ELR (cell line): ENCODE measurements at regions not wholly inside any gene's neighbourhood (a gene's known extent, or its start where the extent isn't known, plus 50 kb on each side); places are given as distances from the start of the nearest gene placed in this dataset.

ENCODE experiments used
- DNase-seq: peaks from one replicate; pipeline ENCODE4 v3.0.0-alpha.2; 2015; ENCODE audit warnings: low read depth

GRCh38 chr22:49506010-49506400, 321.7 kb downstream of the BRD1 start:
- no peak for DNase-seq

GRCh38 chr22:49505337-49506009, 322.2 kb downstream of the BRD1 start:
- DNase-seq, result no peak

- no peak for DNase-seq
These were observed 323.7 kb downstream of the BRD1 start for GRCh38 chr22:49503896-49504521.

GRCh38 chr22:49503321-49503720, 324.4 kb downstream of the BRD1 start:
- no peak for DNase-seq

- no peak for DNase-seq
These were observed 325.4 kb downstream of the BRD1 start for GRCh38 chr22:49502126-49502826.

- DNase-seq, result no peak
These were observed 326.7 kb downstream of the BRD1 start for GRCh38 chr22:49500942-49501395.

GRCh38 chr22:49500076-49500460, 327.6 kb downstream of the BRD1 start:
- DNase-seq, result no peak

GRCh38 chr22:49499433-49500075, 328.1 kb downstream of the BRD1 start:
- no peak for DNase-seq

- no peak for DNase-seq
These were observed 330.4 kb downstream of the BRD1 start for GRCh38 chr22:49497266-49497665.

- no peak for DNase-seq
These were observed 333.1 kb downstream of the BRD1 start for GRCh38 chr22:49494555-49494954.

- DNase-seq, result no peak
These were observed 334.9 kb downstream of the BRD1 start for GRCh38 chr22:49492741-49493251.

GRCh38 chr22:49492308-49492707, 335.4 kb downstream of the BRD1 start:
- DNase-seq, result no peak

- no peak for DNase-seq
These were observed 335.9 kb downstream of the BRD1 start for GRCh38 chr22:49491726-49492125.

- DNase-seq, result no peak
These were observed 336.4 kb downstream of the BRD1 start for GRCh38 chr22:49491221-49491635.

- no peak for DNase-seq
These were observed 337.0 kb downstream of the BRD1 start for GRCh38 chr22:49490692-49491091.

- no peak for DNase-seq
These were observed 337.9 kb downstream of the BRD1 start for GRCh38 chr22:49489821-49490220.

- DNase-seq, result no peak
These were observed 338.7 kb downstream of the BRD1 start for GRCh38 chr22:49488943-49489342.

- no peak for DNase-seq
These were observed 339.7 kb downstream of the BRD1 start for GRCh38 chr22:49487950-49488349.

GRCh38 chr22:49486225-49486624, 341.4 kb downstream of the BRD1 start:
- DNase-seq, result no peak

GRCh38 chr22:49483946-49484345, 343.7 kb downstream of the BRD1 start:
- DNase-seq, result no peak

- no peak for DNase-seq
These were observed 344.3 kb downstream of the BRD1 start for GRCh38 chr22:49483281-49483870.

GRCh38 chr22:49482811-49483210, 344.9 kb downstream of the BRD1 start:
- no peak for DNase-seq
